Psoas muscle (tissue), 7 donors: ENCODE measurements at regions not wholly inside any gene's neighbourhood (a gene's known extent, or its start where the extent isn't known, plus 50 kb on each side); places are given as distances from the start of the nearest gene placed in this dataset.

Source experiments
- ATAC-seq, 4 donors: fragments of 200-7000 bp; cut with Tn5 transposase; one replicate each; pipeline ENCODE4 v1.9.1; 2020; ENCODE audit warnings: moderate library complexity in 3 of 4, mild to moderate bottlenecking in 2 of 4
- DNase-seq, 2 donors: peaks; one replicate each; pipeline ENCODE4 v3.0.0-alpha.2; 2020
- H3K27ac ChIP-seq: fragments of 200-600 bp; one replicate; pipeline ENCODE4 v1.8.0; 2022
- H3K27me3 ChIP-seq, 3 donors: fragments of 200-600 bp in 1 of 3; one replicate each; pipeline versions ENCODE4 v1.6.1 to v1.8.0; 2013 to 2022; ENCODE audit warnings: low read length in 2 of 3, mild to moderate bottlenecking in 2 of 3, moderate library complexity in 1 of 3; ENCODE audit not compliant: insufficient read depth in 3 of 3
- H3K36me3 ChIP-seq, 2 donors: fragments of 200-600 bp in 1 of 2; one replicate each; pipeline versions ENCODE4 v1.6.1 to v1.8.0; 2013 to 2022; ENCODE audit warnings: low read depth in 1 of 2, mild to moderate bottlenecking in 1 of 2, moderate library complexity in 1 of 2; ENCODE audit not compliant: insufficient read depth in 1 of 2
- H3K4me1 ChIP-seq: fragments of 200-600 bp; one replicate; pipeline ENCODE4 v1.8.0; 2022
- H3K4me3 ChIP-seq: fragments of 200-600 bp; one replicate; pipeline ENCODE4 v1.8.0; 2022; ENCODE audit warnings: mild to moderate bottlenecking
- H3K9me3 ChIP-seq: fragments of 200-600 bp; one replicate; pipeline ENCODE4 v1.8.0; 2022
- CTCF ChIP-seq: fragments of 200-600 bp; IDR thresholded peaks from one replicate; pipeline ENCODE4 v1.8.0; 2022; ENCODE audit warnings: antibody characterized with exemption
- WGBS, 3 donors: extraction: QIAGEN DNeasy Blood & Tissue Kit; methylation state at CpG; one replicate each; pipeline versions ENCODE4 v1.1.6 to v1.1.7; 2013; 5-methylcytosine and 5-hydroxymethylcytosine counted together
- intact Hi-C, 2 donors: fragments of 100-400 bp; cut with DNase I; formaldehyde crosslinking; loops; one replicate each; pipeline versions ENCODE4 v1.11.0 to v1.14.2; 2022
- donor health status: healthy with polysubstance abuse.
- donor health status: DM: no; HTN: no; CAD: no; lungs with moderate emphysema.
- donor health status: Bipolar disorder and iron deficiency.
- donor health status: healthy.
- donor health status: DM: yes; HTN: yes; CAD: no.
- donor health status: DM: no; HTN: no; CAD: no.
- donor health status: DM: yes; HTN: yes; CAD: no.

- no peak for TF ChIP-seq CTCF
- intact Hi-C loops = loop anchor here in 1 of 2 donors (5.0 kb wide), 1 partner anchor 89 kb away; no protein-coding TSS in a partner anchor
- Histone ChIP-seq H3K36me3 (no peaks in the 10 kb centered on the region), H3K9me3 (no peaks in the 10 kb centered on the region), H3K4me1 (peaks cover 20% of the 10 kb centered on the region), H3K27me3 (no peaks in the 10 kb centered on the region), H3K27ac (no peak overlapping the region), H3K4me3 (no peak overlapping the region)
- 93 to 96% (median 95%) methylated on average over 5 of the region's 5 CpGs for whole genome bisulfite sequencing, 3 donors
- ATAC-seq (no peak), DNase-seq (no peak)
Measured at GRCh38 chr20:53826597-53827291, 233.1 kb upstream of the ZNF217 start.

GRCh38 chr20:53826090-53826489 lies 232.5 kb upstream of the ZNF217 start:
- 54 to 75% (median 68%) methylated on average over 2 of the region's 2 CpGs for WGBS, 3 donors
- no peak overlapping the region for H3K27ac ChIP-seq
- TF ChIP-seq CTCF = no peak
- intact Hi-C loops = loop anchor here in 1 of 2 donors (5.0 kb wide), 1 partner anchor 89 kb away; no protein-coding TSS in a partner anchor
- H3K27me3 ChIP-seq = no peaks in the 10 kb centered on the region
- DNase-seq (no peak), ATAC-seq (no peak)
- no peaks in the 10 kb centered on the region for H3K36me3 ChIP-seq
- peaks cover 20% of the 10 kb centered on the region for H3K4me1 ChIP-seq
- H3K4me3 ChIP-seq = no peak overlapping the region
- no peaks in the 10 kb centered on the region for H3K9me3 ChIP-seq

DNA sequence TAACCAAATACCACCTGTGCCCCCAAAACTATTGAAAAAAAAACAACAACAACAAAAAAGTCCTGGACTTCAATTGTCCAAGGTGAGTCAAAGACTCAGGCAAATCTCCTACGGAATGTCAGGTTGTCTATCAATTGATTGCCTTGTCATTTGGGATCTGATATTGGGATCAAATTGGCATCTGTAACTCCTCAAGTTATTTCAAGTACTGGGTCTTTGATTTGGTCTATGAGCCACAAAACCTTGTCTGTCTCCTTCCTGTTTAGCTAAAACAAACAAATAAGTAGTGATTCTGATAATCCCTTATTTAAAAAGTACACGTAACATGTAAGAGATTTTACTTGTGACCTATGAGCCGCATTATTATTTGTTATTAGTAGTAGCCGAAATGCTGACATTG lies 231.6 kb upstream of the ZNF217 start:
- no peak for ATAC-seq
- Histone ChIP-seq H3K4me1 (peaks cover 16% of the 10 kb centered on the region), H3K27ac (no peak overlapping the region), H3K27me3 (no peaks in the 10 kb centered on the region), H3K9me3 (no peaks in the 10 kb centered on the region), H3K36me3 (no peaks in the 10 kb centered on the region), H3K4me3 (no peak overlapping the region)
- no peak for TF ChIP-seq CTCF
- DNase-seq = no peak
- 95 to 99% (median 98%) methylated on average over 4 of the region's 4 CpGs for WGBS, 3 donors
- intact Hi-C loops = loop anchor here in 1 of 2 donors (5.0 kb wide), 1 partner anchor 88 kb away; no protein-coding TSS in a partner anchor

DNA sequence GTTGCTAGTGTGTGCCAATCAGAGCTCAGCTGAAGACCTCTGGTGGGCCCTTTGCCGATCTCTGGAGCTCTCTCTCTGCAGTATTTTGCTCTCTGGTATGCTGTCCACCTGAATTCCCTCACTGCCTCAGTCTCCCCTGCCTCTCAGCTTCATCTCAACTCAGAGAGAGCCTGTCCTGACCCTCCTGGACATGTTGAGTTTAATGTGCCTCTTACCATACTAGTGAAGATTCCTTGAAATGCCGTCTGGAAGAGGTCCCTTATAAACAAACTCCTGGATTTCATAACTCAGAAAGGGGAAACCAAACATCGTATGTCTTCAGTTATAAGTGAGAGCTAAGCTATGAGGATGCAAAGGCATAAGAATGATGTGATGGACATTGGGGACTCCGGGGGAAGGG lies 231.1 kb upstream of the ZNF217 start:
- Histone ChIP-seq H3K4me1 (peaks cover 11% of the 10 kb centered on the region), H3K4me3 (no peak overlapping the region), H3K27ac (no peak overlapping the region), H3K36me3 (no peaks in the 10 kb centered on the region), H3K9me3 (no peaks in the 10 kb centered on the region), H3K27me3 (no peaks in the 10 kb centered on the region)
- 82 to 89% (median 87%) methylated on average over 4 of the region's 4 CpGs for WGBS, 3 donors
- TF ChIP-seq CTCF = no peak
- DNase-seq = no peak
- no peak for ATAC-seq
- intact Hi-C loops = loop anchor here in 1 of 2 donors (5.0 kb wide), 1 partner anchor 87 kb away; no protein-coding TSS in a partner anchor
